A172 (cell line): ENCODE measurements at regions not wholly inside any gene's neighbourhood (a gene's known extent, or its start where the extent isn't known, plus 50 kb on each side); places are given as distances from the start of the nearest gene placed in this dataset.

Experiments
- DNase-seq: peaks from one replicate; pipeline ENCODE4 v3.0.0-alpha.2; 2015; ENCODE audit warnings: low spot score

DNA sequence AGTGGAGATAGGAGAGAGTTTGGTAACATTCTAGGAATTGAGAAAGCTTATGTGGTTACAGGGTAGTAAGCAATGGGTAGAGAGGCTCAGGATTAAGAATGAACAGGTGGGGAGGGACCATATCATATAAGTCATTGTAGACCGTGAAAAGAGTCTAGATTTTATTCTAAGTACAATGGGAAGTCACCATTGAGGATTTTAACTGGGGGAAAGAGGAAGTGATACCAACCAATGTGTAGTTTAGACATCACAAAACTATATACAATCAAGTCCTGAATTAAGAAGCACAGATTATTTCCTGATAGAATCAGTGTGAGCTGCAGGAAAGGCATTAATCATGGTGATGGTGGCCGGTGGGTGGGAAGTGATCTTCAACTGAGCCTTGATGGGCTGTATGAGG lies 178.3 kb upstream of the ZIC3 start:
- DNase-seq: no peak

DNA sequence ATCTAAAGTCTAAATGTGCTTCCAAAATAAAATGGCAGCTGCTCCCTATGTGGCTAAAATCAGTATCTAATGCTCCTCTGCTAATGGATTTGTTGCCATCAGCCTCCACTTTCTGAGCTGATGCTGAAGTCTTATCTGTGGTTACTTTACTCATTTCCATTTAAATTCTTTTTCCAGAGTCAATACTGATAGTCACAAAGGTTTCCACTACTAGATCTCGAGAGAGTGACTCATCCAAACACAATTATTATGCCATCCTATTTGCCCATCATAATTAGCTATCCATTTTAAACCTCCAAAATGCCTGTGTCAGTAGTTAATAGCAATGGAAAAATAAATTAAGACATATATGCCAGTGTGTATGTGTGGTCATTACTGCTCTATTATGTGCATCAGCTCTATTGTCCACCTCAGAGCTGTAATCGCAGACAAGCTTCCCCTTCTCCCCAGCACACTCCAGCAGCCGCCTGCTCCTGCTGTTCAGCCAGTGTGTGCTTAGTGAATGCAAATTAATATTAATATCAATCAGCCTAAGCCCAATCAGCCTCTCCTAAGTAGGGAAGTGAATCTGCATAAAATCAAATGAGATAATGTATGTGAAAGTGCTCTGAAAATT lies 199.8 kb upstream of the ZIC3 start:
- no peak for DNase-seq

DNA sequence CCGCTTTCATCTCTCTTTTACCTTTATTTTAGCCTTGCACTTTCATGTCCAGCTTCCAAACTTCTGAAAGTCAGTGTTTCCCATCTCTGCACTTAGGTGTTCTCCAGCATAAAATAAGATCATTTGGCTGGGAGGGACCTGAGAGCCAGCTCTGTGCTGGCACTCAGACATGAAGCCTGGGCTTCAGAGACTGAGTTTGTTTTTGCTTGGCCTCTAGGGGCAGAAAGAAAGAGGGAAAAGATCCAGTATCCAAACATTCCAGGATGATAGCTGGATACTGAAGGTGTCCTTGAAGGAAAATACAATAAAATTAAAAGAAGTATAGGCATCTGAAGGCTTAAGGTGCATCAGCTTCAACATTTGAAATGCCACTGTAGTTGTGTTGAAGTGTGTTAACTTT lies 202.4 kb upstream of the ZIC3 start:
- no peak for DNase-seq

DNA sequence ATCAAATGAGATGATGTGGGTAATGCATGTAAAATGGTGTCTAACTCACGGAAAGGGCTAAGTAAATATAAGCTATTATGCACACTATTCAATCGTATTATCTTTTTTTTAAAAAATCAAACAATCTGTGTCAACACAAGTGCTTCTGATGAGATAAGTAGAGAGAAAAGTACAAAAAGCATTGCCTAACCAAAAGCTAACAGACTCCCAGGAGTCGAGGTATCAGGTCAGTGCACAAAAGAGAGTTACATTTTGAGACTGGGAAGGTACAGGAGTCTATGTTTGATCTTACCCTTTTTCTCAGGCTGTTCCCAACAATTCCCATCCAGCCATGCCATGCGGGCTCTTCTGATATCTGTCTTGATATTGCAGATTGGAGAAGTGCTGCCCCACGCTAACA lies 203.3 kb upstream of the ZIC3 start:
- DNase-seq: no peak

DNA sequence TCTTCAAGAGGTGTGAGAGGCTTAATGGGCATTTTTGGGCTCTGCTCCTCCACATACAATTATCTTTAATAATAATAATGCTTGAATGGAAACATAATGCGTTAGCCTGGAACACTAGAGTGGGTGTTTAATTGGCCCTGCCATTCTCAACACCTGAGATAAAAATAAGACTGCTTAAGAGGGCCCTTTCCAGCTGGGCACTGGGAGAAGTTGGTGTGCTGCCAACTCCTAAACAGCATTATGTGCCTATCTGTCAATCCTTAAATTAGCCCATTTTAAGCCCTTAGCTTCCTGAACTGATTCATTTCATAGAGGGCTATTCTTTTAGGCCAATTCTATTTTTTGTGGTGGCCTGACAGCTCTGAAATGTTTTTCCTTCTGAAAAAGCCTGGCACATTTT lies 211.1 kb upstream of the ZIC3 start:
- no peak for DNase-seq

DNA sequence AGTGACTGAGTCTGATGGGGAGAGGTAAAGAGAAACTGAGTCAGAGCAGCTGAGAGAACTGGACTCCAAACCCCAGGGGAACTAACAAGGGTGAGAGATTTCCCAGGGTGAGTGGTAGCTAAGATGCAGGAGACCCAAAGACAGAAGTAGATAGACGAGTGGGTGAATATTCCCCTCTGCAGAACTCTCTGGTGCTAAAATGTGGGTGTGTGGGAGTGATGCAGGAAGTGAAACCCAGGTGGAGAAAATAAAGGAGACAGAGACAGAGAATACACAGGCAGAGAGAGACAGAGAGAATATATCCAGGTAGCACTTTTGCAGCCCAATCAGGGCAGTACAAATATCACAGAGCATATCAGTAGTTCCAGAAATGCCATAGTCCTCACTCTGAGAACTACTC lies 212.5 kb upstream of the ZIC3 start:
- no peak for DNase-seq

DNA sequence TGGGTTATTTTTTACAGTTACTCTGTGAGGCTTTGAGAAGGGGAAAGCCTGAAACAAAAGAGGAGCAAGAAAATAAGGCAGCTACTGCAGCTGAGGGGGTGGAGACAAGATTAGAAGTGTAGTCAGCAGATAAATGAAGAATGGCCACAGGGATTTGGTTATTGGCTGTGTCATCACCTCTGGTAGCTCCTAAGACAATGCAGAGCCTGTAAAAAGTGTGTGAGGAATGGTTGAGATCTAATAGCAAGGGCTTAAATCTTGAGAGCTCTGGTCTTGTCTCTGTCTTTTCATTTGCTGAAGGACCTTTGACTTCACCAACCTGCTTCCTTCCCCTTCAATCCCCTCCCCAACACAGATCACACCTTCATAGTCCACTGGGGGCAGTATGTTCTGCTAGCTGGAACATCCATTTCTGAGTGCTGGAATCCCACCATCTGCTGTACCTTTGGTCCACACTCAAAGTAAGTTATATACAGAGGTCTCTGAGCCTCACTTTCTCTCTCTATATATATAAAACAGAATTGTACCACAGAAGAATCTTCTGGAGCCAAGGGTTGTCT lies 213.7 kb upstream of the ZIC3 start:
- no peak for DNase-seq

DNA sequence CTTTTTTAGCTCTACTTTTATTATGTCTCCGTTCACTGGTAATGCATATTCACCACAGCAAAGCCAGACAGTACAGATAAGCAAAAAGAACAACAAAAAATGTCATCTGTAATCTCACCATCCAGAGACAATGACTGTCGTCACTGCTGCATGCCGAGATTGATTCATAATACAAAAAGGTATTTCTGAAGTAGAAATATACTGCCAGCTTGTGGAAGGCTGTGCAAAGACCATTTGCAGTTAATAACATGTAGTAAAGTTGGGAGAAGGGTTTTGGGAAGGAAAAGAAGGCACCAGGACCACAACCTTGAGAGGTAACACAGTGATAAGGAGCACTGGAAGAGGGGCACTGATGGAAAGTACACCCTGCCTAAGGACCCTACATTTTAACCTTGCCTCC lies 223.0 kb upstream of the ZIC3 start:
- DNase-seq: no peak

DNA sequence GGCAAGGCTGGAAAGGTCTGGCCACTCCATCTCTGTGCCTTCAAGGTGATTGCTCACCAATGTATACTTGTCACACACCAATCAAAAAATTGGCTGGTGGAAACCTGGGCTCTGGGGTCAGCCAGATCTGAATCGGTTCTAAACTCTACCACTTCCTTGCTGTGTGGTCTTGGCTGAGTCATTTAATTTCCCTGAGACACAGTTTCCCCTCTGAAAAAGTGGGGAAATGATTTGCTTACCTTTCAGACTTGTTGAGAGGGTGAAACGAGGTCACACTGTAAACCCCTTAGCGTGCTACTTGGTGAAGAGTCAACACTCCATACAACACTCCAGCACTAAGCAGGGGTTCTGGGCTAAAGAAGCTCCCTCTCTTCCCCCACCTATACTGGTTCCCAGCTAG lies 252.3 kb upstream of the ZIC3 start:
- DNase-seq: no peak

DNA sequence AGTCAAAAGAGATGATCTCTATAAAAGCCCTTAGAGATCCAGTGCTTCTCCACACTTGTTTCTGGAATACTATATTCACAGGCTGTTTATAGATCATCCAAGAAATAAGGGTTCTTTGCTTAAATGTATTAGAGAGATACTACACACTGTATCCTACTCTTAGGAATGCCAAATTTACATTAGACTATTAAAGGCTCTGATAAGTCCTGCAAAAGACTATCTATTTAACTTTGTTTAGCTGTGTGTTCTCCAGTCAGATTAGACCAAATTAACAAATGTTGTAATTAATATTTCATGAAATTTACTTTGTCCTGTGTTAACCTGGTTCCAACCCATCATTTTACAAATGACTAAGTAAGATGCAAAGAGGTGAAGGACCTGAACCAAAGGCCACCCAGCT lies 260.5 kb upstream of the ZIC3 start:
- no peak for DNase-seq

DNA sequence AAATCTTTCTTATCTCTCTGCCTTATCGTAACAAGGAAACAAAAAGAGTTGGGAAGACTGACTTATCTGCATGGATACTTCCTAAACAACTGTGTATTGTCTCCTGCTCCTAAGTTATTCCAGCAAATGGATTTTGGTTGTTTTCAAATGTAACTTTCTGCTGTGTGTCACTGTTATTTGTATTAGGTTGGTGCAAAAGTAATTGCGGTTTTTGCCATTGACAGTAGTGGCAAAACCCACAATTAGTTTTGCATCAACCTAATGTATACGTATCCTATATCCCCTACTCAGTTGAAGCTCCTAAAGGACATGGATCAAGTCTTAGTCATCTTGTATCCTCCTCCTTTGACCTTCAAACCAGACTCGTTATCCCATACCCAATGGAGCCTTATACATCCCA lies 263.4 kb upstream of the GPR101 start:
- DNase-seq: no peak

DNA sequence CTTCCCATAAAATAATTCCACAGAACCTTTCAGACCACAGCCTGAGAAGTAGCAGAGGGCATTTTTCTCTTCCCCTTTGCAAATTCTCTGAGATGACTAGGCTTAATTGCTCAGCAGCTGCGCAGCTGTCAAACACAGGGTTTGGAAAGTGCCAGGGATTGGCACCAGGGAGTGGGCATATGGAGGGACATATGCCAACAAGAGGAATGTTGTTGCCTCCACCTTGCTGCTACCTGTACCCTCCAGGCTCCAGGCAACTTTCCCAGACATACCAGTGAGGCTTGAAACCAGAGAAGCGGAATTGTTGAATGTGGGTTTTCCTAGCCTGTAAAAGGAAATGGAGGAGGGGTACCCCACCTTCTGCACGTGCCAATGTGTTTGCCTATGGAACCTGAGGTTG lies 256.2 kb upstream of the GPR101 start:
- DNase-seq: no peak

DNA sequence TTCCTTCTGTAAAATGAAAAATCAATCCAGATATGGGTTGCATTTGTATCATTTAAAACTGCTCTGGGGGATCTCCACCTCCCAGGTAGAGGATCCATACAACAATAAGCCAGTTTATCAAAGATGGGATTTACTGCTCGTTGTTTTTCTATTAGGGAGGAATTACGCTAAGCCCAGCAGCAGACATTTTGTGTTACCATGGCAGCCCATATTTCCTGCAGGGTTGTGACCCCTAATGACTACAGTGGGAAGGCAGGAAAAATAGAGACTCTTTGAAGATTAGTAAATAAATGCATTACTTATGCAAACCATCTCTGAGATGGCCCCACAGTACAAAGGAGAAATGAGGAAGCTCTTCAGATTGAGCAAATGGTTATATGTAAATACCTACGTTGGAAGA lies 253.4 kb upstream of the GPR101 start:
- no peak for DNase-seq

DNA sequence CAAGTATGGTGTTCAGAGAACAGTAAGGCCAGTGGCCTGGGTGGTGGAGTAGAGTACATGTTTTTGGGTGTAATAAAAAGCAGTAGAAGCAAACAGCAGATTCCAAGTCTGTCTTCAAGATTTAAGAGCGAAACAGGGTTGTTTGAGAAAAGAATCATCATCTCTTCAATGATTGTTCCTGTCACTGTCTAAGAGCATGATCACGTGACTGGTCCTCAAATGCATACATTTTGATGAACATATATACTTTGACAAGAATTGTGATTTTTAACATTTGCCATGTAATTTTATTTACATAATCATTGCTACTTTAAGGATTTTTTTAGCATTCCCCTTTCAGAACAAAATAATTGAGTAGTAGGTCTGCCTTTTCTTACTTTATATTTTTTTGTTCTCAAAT lies 252.6 kb upstream of the GPR101 start:
- DNase-seq: no peak

DNA sequence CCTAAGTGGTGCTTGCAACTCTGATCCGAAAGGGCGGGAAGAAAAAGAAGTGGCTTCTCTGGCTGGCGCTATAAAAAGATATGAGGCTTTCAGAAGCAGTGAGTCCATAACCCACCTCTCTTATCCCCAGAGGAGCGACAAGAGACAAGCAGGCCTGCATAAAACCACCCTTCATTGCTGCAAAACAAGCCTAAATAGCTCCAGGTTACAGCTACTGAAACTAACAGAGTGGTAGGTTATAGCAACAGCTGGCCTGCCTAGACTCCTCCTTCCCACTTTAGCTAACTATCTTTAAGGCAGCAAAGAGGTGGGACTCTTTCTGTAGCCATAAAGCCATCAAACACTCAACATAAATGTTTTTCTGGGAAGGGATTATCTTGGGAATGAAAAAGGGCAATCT lies 245.0 kb upstream of the GPR101 start:
- no peak for DNase-seq

DNA sequence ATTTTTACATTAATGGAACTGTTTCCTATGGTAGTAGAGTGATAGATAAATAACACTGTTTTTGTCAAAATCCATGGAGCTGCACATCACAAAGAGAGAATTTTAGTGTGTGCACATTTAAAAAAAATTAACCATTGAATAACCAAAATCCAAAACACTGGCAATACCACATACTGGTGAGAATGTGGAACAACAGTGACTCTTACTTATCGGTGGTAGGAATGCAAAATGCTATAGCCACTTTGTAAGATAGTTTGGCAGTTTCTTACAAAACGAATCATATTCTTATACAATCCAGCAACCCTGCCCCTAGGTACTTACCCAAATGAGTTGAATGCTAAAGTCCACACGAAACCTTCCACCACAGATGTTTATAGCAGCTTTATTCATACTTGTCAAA lies 229.6 kb upstream of the GPR101 start:
- DNase-seq: no peak

DNA sequence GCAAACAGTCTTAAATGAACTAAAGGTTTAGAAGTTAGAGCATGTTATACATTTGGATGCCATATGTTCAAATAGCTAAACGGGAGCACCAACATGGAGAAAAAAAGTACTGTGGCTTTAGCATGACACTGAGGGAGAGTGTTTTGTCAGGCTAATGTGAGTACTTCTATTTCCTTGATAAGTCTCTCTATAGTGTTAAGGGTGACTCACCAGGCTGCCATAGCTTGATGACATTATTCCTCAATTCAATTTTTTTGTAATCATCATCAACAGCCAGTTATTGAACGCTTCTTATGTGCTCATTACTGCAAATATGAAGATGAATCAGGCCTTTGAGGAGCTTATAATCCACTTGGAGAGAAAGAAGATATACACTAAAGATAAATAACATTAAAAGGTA lies 211.4 kb upstream of the GPR101 start:
- no peak for DNase-seq

DNA sequence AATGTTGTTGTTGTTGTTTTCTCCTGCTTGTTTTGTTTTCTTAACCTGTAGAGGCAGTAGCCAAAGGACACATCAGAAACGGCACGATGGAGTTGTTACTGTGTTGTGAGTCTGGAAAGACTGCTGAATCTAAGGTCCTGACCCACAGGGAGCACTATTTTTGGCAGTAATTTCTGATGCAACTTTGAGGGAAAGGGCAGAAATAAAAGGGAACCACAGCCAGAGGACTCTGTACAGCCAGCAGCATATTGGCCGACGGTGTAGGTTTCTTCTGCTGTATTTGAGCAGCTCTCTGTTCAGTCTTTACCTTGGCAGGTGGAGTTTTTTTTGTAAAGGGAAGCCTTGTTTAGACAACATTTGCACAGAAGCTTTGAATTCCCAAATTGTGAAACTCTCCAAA lies 203.0 kb upstream of the GPR101 start:
- no peak for DNase-seq

DNA sequence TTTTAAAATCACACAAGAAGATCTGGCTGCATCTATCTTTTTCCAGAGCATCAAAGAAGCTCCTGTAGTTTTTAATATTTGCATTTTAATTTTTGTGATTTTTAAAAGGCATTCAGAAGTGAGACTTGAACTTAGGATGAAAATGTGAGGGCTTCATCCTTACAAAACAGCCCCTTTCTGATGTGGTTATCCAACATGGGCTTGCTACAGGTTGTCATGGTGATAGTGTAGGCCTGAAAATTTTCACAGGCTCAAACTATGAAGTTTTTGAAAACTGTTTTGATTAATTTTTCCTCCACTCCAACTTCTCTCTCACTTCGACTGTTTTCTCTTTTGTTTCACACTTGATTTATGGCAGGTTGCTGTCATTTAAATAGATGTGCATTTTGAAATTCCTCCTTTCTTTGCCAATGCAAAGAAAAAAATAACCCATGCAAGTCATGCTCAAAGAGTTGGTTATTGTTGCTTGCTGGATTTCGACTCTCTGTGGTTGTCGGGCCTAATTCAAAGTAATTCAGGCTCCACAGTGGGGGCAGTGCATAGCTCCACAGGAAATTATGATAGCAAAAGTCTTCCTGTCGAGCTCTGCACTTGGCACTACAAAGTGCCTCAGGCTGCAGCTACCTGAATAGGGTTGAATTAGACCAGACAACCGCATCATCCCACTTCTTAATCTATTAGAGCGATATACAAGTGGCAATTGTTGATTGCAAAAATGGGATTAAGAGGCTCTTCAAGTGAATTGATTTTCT lies 201.0 kb upstream of the GPR101 start:
- no peak for DNase-seq

DNA sequence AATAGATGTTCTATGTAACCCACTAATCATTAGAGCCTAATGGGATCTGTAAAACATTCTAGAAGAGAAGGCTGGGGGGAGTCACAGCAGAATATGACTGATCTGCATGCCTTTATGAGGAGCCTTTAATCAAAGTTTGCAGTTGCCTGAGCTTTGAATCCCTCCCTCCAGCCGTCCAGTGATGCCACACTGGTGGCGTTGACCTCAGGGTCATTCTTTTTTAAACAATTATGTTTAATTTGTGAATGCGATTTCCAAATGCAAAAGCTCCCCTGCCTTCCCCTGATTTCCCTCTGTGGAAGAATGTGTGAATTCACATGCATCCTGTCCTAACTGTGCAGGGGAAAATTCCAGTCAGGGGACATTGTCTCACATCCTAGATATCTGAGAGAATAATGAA lies 199.7 kb upstream of the GPR101 start:
- no peak for DNase-seq

DNA sequence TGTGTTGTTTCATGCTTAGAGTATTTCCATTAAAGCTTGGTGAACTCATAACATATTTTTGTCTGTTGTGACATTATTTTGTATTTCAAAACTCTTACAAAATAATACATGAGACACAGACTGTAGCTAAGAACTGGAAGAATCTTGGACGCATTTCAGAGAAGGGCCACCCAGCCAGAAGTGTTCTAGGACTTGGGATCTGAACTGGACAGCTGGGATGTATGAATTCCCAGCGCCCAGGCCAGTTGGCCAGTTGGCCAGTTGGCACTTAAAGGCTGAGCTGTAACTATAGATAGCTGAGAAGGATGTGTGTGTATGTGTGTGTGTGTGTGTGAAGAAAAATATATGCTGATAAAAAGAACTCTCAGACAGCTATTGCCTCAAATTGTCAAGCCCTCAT lies 193.4 kb upstream of the GPR101 start:
- DNase-seq: no peak

DNA sequence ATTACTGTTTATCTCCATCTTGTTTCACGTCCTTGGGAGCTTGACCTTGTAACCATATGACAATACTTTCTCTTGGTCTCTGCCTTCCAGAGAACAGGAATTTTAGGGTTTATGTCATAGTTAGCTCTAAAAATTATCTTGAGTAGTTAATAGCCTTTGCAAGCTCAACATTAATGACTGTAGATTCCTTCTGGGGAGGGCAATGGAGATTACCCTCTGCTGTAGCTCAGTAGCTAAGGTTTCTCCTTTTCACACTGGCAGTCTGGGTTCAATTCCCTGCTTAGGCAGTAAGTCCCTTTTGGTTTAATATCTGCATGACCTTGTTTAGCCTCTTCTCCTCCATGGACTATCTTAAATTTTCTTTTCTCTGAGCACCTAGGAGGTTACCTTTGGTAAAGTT lies 181.7 kb upstream of the GPR101 start:
- DNase-seq: no peak

DNA sequence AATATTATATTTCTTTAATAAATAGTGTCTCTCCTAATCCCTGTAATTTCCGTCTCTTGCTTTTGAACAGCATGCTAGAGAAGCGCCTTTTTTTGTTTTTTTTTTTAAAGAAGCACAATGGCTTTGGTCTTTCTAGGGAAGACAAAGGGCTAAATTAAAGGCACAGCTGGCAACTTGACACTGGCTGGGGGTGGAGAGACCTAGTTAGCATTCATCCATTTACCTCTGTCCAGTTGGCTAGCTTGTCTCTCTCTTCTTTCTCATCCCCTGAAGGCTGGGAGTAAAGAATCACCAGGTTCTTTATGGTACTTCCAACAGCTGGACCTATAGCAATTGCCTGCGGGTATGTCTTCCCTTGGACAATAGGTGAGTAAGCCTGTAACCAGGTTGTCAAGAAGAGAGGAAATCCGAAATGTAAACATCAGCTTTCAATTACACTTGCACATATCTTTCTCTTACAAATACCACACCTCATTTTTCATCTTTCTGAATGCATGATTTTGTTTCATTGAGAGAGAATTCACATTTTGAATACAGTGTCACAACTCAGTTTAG lies 178.4 kb upstream of the GPR101 start:
- no peak for DNase-seq
